PFSK-1 (cell line): ENCODE measurements at regions not wholly inside any gene's neighbourhood (a gene's known extent, or its start where the extent isn't known, plus 50 kb on each side); places are given as distances from the start of the nearest gene placed in this dataset.
A peak's percentile ranks its signal among the peaks of the same experiment; 100 is the strongest.

Experiments used
- FOXP2 ChIP-seq: optimal IDR thresholded peaks from 2 replicates; pipeline ENCODE3; 2011; ENCODE audit warnings: borderline replicate concordance, control low read depth, inconsistent platforms; ENCODE audit not compliant: insufficient read depth; ENCODE audit errors: extremely low read length, extremely low read depth
- POLR2AphosphoS5 ChIP-seq: IDR thresholded peaks from 2 replicates; pipeline ENCODE4 v1.6.1; 2012; ENCODE audit warnings: low read depth, mild to moderate bottlenecking, control low read depth, low read length, moderate library complexity
- SIN3A ChIP-seq: IDR thresholded peaks from 2 replicates; pipeline ENCODE4 v1.6.1; 2012; ENCODE audit warnings: mild to moderate bottlenecking, low read length, moderate library complexity, borderline replicate concordance; ENCODE audit not compliant: insufficient read depth
- TAF1 ChIP-seq: IDR thresholded peaks from 2 replicates; pipeline ENCODE4 v1.6.1; 2012; ENCODE audit warnings: low read length, control low read depth, borderline replicate concordance; ENCODE audit not compliant: insufficient read depth
- TF ChIP-seq, protein P1 (sequence below), 2 experiments: IDR thresholded peaks; 2 replicates each; pipeline versions ENCODE4 v1.6.1 to v1.8.0; 2011 to 2012; ENCODE audit warnings: low read depth in 2 of 2, low read length in 2 of 2, control low read depth in 1 of 2, inconsistent platforms in 1 of 2, mild to moderate bottlenecking in 1 of 2, moderate library complexity in 1 of 2; ENCODE audit not compliant: insufficient read depth in 1 of 2

DNA sequence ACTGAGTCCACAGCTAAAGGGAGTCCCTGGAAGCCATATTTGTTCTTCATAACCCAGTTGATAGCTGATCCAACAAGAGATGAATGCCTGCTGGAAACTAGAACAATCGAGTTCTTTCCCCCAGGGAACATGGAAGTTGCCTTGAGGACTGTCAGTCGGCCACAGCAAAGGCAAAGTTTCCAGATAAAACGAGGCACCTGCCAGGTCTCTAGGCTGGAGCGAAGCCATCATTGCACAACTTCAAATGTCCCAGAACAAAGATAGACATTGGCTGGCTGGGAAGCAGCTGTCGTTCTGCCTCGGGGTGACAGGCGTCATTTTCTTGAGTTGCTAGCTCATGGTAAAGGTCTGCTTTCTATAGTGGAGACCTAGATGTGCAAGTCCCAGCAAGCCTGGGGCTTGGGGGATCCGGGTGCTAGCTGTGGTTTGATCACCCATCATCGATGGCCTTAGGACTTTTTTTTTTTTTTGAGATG is 184.4 kb upstream of the ZNF217 start:
- TF ChIP-seq FOXP2 = no peak
- TF ChIP-seq SIN3A = no peak
- TF ChIP-seq POLR2AphosphoS5 = no peak
- TF ChIP-seq TAF1 = no peak
- TF ChIP-seq, protein P1, sequence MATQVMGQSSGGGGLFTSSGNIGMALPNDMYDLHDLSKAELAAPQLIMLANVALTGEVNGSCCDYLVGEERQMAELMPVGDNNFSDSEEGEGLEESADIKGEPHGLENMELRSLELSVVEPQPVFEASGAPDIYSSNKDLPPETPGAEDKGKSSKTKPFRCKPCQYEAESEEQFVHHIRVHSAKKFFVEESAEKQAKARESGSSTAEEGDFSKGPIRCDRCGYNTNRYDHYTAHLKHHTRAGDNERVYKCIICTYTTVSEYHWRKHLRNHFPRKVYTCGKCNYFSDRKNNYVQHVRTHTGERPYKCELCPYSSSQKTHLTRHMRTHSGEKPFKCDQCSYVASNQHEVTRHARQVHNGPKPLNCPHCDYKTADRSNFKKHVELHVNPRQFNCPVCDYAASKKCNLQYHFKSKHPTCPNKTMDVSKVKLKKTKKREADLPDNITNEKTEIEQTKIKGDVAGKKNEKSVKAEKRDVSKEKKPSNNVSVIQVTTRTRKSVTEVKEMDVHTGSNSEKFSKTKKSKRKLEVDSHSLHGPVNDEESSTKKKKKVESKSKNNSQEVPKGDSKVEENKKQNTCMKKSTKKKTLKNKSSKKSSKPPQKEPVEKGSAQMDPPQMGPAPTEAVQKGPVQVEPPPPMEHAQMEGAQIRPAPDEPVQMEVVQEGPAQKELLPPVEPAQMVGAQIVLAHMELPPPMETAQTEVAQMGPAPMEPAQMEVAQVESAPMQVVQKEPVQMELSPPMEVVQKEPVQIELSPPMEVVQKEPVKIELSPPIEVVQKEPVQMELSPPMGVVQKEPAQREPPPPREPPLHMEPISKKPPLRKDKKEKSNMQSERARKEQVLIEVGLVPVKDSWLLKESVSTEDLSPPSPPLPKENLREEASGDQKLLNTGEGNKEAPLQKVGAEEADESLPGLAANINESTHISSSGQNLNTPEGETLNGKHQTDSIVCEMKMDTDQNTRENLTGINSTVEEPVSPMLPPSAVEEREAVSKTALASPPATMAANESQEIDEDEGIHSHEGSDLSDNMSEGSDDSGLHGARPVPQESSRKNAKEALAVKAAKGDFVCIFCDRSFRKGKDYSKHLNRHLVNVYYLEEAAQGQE (IDR thresholded peaks at IDR 0.05; ENCODE audit: insufficient read depth in 1 of 2, low read depth in 2 of 2, low read length in 2 of 2) = no peak

DNA sequence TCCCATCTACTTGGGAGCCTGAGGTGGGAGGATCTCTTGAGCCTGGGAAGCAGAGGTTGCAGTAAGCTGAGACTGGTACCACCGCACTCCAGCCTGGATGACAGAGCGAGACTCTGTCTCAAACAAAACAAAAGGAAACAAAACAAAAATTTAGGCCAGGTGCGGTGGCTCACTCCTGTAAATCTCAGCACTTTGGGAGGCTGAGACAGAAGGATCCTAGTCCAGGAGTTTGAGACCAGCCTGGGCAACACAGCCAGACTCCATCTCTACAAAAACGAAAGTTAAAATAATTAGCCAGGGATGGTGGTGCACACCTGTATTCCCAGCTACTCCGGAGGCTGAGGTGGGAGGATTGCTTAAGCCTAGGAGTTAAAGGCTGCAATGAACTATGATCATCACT is 183.2 kb upstream of the ZNF217 start:
- TF ChIP-seq SIN3A (no peak), POLR2AphosphoS5 (no peak), TAF1 (no peak), FOXP2 (no peak)
- TF ChIP-seq, protein P1 (IDR thresholded peaks at IDR 0.05; ENCODE audit: insufficient read depth in 1 of 2, low read depth in 2 of 2, low read length in 2 of 2) = no peak

DNA sequence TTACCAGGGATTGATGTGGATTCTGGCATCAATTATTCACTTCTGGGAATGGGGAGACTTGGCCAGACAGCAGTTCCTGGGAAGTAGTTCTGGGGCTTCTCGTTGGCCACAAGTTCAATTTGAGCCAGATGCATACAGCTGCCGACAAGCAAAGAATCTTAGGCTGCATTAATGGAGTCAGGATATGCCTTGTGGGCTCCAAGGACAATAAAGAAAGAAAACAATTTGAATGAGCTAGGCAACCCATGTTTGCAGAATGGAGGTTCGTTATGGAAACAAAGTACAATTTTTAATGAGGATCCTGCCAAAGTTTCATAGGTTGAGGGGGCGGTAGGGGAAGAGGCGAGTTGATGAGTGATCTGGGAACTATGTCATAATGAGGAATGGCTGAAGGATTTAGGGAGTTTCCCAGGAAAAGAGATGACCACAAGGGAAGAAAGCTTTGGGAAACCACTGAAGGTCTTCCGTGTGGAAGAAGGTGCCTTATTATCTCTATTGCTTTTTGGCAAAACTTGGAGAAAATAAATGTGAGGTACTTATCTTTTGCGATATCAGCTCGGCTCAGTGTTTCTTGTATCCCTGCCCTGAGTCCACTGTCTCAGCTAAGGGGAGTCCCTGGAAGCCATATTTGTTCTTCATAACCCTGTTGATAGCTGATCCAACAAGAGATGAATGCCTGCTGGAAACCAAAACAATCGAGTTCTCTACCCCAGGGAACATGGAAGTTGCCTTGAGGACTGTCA is 181.0 kb upstream of the ZNF217 start:
- no peak for TF ChIP-seq FOXP2
- TF ChIP-seq POLR2AphosphoS5 = no peak
- no peak for TF ChIP-seq SIN3A
- TF ChIP-seq, protein P1 (IDR thresholded peaks at IDR 0.05; ENCODE audit: insufficient read depth in 1 of 2, low read depth in 2 of 2, low read length in 2 of 2) = 0 out of 4 replicates have a peak, but pooled peaks of 1 of the 2 experiments have one; percentile 21
- TF ChIP-seq TAF1 = peak; percentile 23; the same call in 1 of the 2 replicates

DNA sequence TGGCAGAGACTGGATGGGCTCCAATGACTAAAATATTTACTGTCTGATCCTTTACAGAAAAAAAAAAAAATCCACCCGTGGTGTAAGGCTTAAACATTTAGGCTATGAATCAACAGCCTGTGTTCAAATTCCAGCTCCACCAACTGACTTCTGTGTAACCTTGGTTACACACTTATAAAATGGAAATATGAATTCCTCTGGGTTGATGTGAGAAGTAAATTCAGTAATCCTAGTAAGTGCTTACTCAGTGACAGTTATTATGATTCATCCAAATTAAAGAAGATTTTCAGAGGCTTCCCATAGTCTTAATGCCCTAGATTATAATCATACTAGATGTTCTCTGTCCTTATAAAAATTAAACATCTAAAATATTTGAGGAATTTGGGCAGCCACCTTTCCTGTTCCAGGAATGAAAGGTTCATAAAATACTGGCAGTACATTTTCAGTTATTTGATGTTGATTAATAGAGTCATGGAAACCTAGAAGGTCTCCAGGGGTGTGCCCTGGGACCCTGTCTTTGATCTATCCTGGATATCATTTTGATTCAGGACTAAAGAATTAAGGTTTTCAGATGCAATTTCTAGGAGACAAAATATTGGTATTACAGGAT is 180.3 kb upstream of the ZNF217 start:
- TF ChIP-seq FOXP2 = no peak
- TF ChIP-seq SIN3A = no peak

DNA sequence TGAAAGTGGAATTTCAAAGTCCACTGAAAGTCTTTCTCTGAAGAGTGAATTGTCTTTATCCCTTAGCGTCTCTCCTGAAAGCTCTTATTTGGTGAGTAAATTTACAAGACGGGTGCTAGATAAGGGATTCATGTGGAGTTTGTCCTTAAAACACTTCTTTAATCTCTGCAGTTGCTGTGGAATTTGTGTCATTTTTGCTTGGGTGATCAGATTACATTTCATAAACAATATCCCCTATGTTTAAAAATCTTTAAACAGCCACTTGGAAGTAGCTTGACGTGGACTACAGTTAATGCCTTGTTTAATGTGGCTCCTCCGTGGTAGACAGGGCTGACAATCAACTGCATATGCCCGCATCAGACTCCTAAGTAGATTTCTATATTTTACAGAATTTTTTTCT is 175.4 kb upstream of the ZNF217 start:
- TF ChIP-seq SIN3A (no peak), TAF1 (no peak), FOXP2 (no peak), POLR2AphosphoS5 (no peak)
- TF ChIP-seq, protein P1 (IDR thresholded peaks at IDR 0.05; ENCODE audit: insufficient read depth in 1 of 2, low read depth in 2 of 2, low read length in 2 of 2) = no peak
